Osteoblast (primary cell): ENCODE measurements at regions not wholly inside any gene's neighbourhood (a gene's known extent, or its start where the extent isn't known, plus 50 kb on each side); places are given as distances from the start of the nearest gene placed in this dataset.

Experiments used
- DNase-seq: peaks from one replicate; pipeline ENCODE4 v3.0.0; 2011; ENCODE audit warnings: low spot score, mixed read lengths; ENCODE audit not compliant: insufficient read length; ENCODE audit errors: missing footprints
- H2AFZ ChIP-seq: 2 replicates; pipeline ENCODE4 v1.6.0; 2011; ENCODE audit warnings: mild to moderate bottlenecking, low read length
- H3K27ac ChIP-seq: 2 replicates; pipeline ENCODE4 v1.5.1; 2011; ENCODE audit warnings: mild to moderate bottlenecking, low read depth, low read length, moderate library complexity
- H3K27me3 ChIP-seq: 2 replicates; pipeline ENCODE4 v1.6.0; 2012; ENCODE audit warnings: mild to moderate bottlenecking, control low read depth, inconsistent platforms, low read length, moderate library complexity; ENCODE audit not compliant: insufficient read depth
- H3K36me3 ChIP-seq: 2 replicates; pipeline ENCODE4 v1.5.1; 2011; ENCODE audit warnings: mild to moderate bottlenecking, low read length, control low read depth, moderate library complexity; ENCODE audit not compliant: insufficient read depth
- H3K4me1 ChIP-seq: 2 replicates; pipeline ENCODE4 v1.5.1; 2011; ENCODE audit warnings: mild to moderate bottlenecking, low read length, control low read depth, moderate library complexity; ENCODE audit not compliant: insufficient read depth
- H3K4me2 ChIP-seq: 2 replicates; pipeline ENCODE4 v1.6.0; 2011; ENCODE audit warnings: mild to moderate bottlenecking, low read length; ENCODE audit not compliant: insufficient read depth
- H3K4me3 ChIP-seq: fragments of 200-600 bp; sonication (generic); 3 replicates; pipeline ENCODE4 v1.5.1; 2012; ENCODE audit warnings: mild to moderate bottlenecking, low read length, inconsistent platforms; ENCODE audit not compliant: insufficient read depth
- H3K79me2 ChIP-seq: 2 replicates; pipeline ENCODE4 v1.6.0; 2012; ENCODE audit warnings: mild to moderate bottlenecking, low read length, control low read depth, inconsistent platforms; ENCODE audit not compliant: insufficient read depth
- H3K9me3 ChIP-seq: 2 replicates; pipeline ENCODE4 v1.5.1; 2011; ENCODE audit warnings: low read depth, low read length, control low read depth
- H4K20me1 ChIP-seq: 2 replicates; pipeline ENCODE4 v1.6.0; 2012; ENCODE audit warnings: mild to moderate bottlenecking, low read length, control low read depth; ENCODE audit not compliant: insufficient read depth
- CTCF ChIP-seq: IDR thresholded peaks from 2 replicates; pipeline ENCODE4 v1.5.1; 2011; ENCODE audit warnings: mild to moderate bottlenecking, low read depth, low read length, moderate library complexity; ENCODE audit errors: extremely low read depth

GRCh38 chr3:71901645-71902044, 116.7 kb upstream of the PROK2 start:
- H3K27ac ChIP-seq, result no peak overlapping the region
- no peak for TF ChIP-seq CTCF
- no peaks in the 10 kb centered on the region for H3K36me3 ChIP-seq
- no peaks in the 10 kb centered on the region for H3K4me1 ChIP-seq
- no peak overlapping the region for H2AFZ ChIP-seq
- no peaks in the 10 kb centered on the region for H3K79me2 ChIP-seq
- no peak overlapping the region for H3K4me2 ChIP-seq
- no peak for DNase-seq
- no peaks in the 10 kb centered on the region for H3K9me3 ChIP-seq
- H3K27me3 ChIP-seq, result peaks cover 13% of the 10 kb centered on the region
- no peaks in the 10 kb centered on the region for H4K20me1 ChIP-seq
- H3K4me3 ChIP-seq, result no peak overlapping the region

DNA sequence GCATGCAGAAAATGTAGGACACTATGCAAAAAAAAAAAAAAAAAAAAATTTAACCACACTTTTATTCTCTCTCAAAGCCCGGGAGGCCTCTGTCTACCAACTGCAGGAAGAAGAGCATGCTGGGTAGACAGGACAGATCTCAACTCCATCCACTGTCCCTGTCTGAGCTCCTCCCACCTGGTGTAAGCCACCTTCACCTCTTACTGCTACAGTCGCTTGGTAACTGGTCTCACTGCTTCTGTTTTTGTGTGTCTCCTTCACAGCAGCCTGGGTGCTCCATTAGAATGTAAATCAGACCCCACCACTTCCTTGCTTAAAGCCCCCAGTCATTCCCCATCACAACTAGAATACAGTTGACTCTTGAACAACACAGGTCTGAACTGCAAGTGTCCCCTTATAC, 115.1 kb upstream of the PROK2 start:
- H3K27ac ChIP-seq, result no peak overlapping the region
- no peak overlapping the region for H3K4me3 ChIP-seq
- DNase-seq, result no peak
- no peaks in the 10 kb centered on the region for H3K36me3 ChIP-seq
- no peaks in the 10 kb centered on the region for H3K4me1 ChIP-seq
- no peaks in the 10 kb centered on the region for H3K79me2 ChIP-seq
- peaks cover 8% of the 10 kb centered on the region for H3K27me3 ChIP-seq
- no peaks in the 10 kb centered on the region for H4K20me1 ChIP-seq
- no peak for TF ChIP-seq CTCF
- no peaks in the 10 kb centered on the region for H3K9me3 ChIP-seq
- H2AFZ ChIP-seq, result no peak overlapping the region
- H3K4me2 ChIP-seq, result no peak overlapping the region

- no peaks in the 10 kb centered on the region for H3K9me3 ChIP-seq
- no peaks in the 10 kb centered on the region for H3K36me3 ChIP-seq
- no peaks in the 10 kb centered on the region for H3K4me1 ChIP-seq
- no peaks in the 10 kb centered on the region for H4K20me1 ChIP-seq
- H3K79me2 ChIP-seq, result no peaks in the 10 kb centered on the region
- H2AFZ ChIP-seq, result no peak overlapping the region
- DNase-seq, result no peak
- no peak for TF ChIP-seq CTCF
- no peak overlapping the region for H3K27ac ChIP-seq
- no peak overlapping the region for H3K4me2 ChIP-seq
- H3K4me3 ChIP-seq, result no peak overlapping the region
- H3K27me3 ChIP-seq, result peaks cover 12% of the 10 kb centered on the region
These were observed 111.8 kb upstream of the PROK2 start for GRCh38 chr3:71896751-71897150.

- no peaks in the 10 kb centered on the region for H3K79me2 ChIP-seq
- H3K27me3 ChIP-seq, result peaks cover 17% of the 10 kb centered on the region
- no peak overlapping the region for H3K4me3 ChIP-seq
- no peak overlapping the region for H3K27ac ChIP-seq
- H4K20me1 ChIP-seq, result no peaks in the 10 kb centered on the region
- no peak for TF ChIP-seq CTCF
- no peaks in the 10 kb centered on the region for H3K9me3 ChIP-seq
- no peak overlapping the region for H3K4me2 ChIP-seq
- no peak for DNase-seq
- no peak overlapping the region for H2AFZ ChIP-seq
- no peaks in the 10 kb centered on the region for H3K36me3 ChIP-seq
- H3K4me1 ChIP-seq, result no peaks in the 10 kb centered on the region
These were observed 108.9 kb upstream of the PROK2 start for GRCh38 chr3:71893702-71894479.
